ENCODE measurements at regions not wholly inside any gene's neighbourhood (a gene's known extent, or its start where the extent isn't known, plus 50 kb on each side); places are given as distances from the start of the nearest gene placed in this dataset.

DNA sequence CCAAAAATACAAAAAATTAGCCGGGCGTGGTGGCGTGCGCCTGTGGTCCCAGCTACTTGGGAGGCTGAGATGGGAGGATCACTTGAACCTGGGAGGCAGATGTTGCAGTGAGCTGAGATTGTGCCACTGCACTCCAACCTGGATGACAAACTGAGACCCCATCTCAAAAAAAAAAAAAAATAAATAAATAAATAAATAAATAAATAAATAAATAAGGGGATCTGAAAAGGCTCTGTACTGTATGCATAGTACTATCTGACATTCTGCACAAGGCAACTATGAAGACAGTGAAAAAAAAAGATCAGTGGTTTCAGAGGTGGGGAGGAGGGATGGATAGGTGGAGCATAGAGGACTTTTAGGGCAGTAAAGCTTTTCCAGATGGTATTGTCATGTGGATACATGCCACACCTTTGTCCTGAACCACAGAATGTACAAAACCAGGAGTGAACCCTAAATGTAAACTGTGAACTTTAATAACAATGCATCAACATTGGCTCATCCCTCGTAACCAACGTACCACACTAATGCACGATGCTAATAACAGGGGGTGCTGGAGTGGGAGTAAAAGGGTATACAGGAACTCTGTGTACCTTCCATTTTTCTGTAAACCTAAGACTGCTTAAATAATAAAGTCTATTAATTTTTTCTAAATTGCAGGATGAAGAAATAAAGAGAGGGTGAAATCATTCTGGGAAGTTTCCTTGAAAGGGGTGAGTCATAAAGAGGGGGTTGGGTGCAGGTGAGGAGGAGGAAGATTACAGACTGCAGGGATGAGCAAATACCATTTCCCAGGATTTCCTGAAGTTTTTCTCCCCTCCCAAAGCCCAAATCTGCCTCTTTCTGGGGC is 155.8 kb upstream of the SDK2 start:
- ChIA-PET POLR2A (no interaction called here), CTCF (no interaction called here)

DNA sequence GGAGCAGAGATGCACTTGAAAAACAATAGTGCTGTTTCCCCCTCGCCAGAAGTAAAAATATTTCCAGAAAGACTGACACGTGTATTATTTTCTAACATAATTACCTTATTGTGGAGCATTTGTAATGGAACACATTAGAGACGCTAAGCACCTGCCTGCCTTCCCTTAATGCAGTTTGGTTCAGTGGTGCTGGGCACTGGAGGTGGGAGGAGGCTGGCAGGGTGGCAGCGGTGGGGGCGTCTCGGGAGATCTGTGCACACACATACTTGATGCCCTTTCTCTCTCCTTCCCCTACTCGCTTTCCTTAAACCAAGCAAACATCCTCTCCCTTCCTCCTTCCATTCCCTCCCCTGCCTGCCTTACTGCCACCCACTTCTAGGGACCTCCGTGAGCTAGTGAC is 156.6 kb upstream of the SDK2 start:
- ChIA-PET CTCF (no interaction called here), POLR2A (no interaction called here)

DNA sequence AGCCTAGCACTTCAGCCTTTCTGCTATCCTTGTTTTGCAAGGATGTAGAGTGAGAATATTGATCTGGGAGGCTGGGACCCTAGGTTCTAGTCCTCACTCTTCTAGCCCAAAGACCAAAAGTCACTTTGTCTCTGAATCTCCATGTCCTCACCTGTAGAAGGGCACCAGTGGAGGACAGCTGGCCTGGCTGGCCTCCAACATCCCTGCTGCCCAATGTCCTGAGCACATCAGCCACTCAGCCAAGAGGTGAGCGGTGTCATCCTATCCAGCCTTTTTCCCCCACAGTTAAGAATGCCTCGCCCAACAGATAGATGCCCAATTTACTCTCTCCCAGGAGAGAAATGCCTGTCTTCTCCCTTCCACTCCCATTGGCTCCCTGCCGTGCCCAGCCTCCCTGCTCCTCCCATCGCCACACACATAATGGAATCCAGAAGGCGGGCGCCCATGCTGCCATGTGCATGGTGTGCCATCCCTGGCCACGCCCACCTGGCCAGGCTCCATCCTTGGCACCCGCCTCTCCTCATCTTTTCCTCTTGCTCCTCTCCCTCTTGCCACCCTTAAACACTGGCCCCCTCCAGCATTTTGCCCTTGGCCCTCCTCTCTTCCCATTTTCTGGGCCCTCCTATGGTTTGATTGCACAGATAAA is 157.3 kb upstream of the SDK2 start:
- CTCF ChIA-PET: no interaction called here
- POLR2A ChIA-PET: no interaction called here

DNA sequence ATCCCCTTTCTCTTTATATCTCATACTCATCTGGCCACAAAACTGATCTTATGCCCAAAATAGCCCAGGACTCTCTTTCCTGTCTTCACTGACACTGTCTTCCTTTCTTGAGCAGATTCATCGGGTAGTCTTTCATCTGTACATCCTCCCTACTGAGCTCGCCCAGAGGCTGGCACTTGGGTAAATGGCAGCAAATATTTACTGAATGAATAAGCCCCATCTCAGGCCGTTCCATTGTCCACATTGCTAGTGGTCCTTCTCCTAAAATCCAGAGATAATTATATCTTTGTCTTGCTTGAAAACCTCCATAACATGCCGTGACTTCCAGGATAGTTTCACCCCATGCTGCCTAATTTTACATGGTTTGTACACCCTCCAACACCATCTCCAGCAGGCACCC is 158.1 kb upstream of the SDK2 start:
- ChIA-PET POLR2A (no interaction called here), CTCF (no interaction called here)

DNA sequence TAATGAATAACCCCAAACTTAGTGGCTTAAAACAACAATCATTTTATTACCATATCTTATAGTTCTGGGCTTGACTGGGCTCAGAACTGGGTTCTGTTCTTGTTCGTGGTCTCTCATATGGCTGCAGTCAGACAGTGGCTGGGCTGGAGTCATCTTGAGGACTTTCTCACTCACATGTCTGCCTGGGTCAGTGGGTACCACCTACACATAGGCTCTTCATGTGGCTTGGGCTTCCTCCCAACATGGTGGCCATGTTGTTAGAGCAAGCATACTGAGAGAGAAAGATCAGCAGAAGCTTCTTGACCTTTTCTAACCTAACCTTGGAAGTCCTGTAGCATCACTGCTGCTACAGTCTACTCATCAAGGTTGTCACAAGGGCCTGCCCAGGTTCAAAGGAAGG is 158.6 kb upstream of the SDK2 start:
- POLR2A ChIA-PET: no interaction called here
- CTCF ChIA-PET: no interaction called here

DNA sequence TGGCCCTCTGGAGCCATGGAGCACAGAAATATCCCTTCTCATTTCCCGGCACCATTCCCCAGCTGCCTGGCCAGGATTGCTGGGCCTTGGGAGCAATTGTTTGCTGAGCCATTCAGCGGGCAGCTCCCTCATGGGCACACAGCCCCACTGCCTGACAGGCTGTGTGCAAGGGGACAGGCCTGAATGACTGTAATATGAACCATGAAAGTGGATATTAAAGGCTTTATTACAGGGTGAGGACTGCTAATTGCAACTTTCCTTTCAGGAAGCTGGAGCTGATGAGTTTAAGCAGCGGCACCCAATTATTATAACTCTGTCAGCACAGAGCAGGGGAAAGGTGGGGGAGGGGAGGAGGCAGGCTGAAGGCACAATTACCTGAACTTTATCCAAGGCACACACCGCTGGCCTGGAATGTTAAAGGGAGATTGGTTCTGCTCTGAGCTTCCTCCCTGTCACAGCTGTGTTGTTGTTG is 159.8 kb upstream of the SDK2 start:
- CTCF ChIA-PET: no interaction called here
- POLR2A ChIA-PET: no interaction called here

DNA sequence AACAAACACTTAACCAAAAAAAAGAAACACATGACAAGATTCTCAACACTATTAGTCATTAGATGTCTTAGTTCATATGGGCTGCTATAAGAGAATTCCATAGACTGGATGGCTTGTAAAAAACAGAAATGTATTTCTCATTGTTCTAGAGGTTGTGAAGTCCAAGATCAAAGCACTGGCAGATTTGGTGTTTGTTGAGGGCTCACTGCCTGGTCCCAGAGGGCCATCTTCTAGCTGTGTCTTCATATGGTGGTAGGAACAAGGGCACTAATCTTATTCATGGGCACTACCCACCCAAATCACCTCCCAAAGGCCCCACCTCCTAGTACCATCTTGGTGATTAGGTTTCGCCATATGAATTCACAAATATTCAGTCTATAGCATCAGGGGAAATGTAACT is 162.5 kb upstream of the SDK2 start:
- ChIA-PET CTCF (no interaction called here), POLR2A (no interaction called here)

DNA sequence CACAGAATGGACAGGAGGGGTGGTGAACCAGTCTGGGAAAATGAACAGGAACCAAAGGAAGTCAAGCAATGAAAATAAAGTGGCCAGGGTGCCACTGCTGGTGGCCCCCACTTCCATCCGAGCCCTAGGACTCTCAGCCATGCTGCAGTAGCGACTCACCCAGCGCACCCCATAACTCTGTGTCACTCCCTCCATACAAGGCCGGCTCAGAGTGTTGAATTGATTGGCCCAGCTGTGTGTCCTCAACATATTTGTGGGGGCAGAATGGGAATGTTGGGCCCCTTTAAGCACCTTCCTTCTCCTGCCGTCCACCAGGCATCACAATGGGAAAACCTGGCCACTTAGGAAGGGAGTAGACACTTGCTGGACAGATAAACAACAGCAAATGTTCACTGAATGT is 169.0 kb upstream of the SDK2 start:
- POLR2A ChIA-PET: no interaction called here
- CTCF ChIA-PET: no interaction called here

DNA sequence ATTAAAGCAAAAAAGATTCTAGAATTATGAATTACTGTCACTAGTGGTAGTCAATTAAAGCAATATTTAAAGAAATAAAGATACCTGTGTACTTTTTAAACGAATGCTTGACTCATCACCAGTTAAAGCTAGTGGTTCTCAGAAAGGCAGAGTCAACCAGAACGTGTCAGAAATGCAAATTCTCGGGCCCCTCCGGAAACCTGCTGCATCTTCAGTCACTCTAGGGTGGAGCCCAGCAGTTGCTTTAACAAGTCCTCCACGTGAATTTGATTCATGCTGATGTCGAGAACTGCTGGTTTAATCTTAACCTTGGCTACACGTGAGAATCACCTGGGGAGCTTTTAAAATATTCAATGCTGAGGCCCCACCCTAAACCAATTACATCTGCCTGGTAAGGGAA is 169.8 kb upstream of the SDK2 start:
- CTCF ChIA-PET: no interaction called here

DNA sequence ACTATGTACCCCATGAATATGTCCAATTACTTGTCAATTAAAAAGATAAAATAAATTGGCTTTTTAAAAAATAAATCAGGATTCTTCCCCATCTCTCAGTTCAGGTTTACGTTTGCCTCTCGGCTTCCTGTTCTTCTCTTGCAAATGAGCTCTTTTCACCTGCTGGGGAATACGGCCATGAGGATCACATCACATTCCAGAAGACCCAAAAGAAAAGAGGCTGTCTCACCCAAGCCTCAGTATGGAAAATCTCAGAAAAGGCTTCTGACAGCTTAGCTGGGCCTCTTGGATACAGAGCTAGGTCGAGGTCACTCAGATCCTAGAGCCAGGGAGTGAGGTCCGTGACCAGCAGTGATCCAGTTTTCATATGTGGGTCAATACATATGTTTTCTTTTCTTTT is 171.2 kb upstream of the SDK2 start:
- ChIA-PET POLR2A (no interaction called here), CTCF (no interaction called here)

More for the DNA sequence above, 169.8 kb upstream of the SDK2 start:
- POLR2A ChIA-PET: no interaction called here

DNA sequence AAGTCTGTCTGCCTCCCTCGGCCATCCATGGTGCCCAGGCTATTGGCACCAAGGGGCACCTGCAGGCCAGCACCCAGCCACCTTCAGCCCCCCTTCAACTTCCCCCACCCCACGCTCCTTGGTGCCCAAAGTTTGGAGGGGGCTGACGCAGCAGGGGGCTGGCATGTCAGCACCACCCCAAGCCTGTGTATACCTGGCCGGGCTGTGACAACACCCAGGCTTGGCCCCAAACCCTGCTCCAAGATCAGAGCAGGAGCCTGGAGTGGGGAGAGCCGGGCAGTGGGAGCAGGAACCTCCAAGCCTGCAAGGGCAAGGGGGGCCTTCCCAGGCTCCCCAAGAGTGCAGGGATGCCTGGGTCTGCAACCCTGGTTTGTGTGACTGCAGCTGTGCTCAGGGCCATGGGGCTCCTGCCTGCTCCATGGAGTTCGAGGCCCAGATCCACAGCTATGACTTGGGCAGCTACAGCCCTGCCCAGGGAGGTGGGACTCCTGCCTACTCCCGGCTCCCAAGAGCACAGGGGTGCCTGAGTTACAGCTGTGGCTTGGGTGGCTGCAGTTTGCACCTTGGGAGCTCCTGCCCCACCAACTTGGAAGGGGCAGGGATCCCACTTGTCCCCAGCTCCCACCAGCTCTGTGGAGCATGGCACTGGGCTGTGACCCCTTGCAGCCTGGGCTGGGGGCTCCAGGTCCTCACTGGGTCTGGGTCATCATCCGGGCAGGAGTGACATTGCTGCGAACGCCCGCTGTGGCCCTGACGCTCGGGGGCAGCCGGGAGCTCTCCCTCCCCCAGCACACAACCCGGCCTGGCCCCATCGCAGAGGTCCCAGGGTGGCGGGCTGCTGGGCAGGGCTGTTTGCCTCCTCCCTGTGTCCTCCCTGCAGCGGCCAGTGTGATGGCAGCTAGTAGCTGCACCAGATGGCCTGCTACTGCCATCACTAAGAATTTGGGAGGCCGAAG is 175.5 kb upstream of the SDK2 start:
- POLR2A ChIA-PET: no interaction called here
- CTCF ChIA-PET: no interaction called here

DNA sequence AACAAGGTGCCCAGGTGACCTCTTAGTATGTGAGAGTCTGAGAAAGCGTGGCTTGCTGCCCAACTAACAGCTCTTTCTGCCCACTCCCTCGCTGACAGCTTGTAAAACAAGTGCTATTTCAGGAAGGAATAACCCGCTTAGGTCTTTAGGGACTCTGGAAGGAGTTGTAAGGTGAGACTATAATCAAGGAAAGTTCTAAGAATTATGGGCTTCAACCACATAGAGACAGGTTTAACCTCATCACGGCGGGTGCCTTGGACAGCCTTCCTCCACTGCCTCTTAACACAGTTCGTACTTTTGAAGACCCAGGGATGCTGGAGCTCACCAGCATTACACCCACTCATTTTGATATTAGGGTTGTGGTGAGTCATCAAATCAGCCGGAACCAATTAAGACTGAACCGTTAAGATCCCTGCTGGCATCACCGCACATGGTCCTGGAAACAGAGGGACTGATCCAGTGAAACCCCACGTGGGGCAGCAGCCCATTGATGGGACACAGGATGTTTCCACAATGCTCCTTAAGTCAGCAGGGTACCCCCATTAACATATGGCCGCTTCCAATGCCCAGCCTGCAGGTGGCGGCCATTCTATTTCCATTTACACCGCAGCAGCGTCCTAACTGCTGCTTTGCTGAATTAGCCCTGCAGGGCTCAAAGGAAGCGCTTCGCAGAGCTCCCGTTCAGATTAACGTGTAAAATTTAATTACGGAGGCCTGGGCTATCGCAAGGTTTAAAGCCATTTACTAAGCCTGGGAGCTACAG is 176.6 kb upstream of the SDK2 start:
- ChIA-PET POLR2A (no interaction called here), CTCF (interaction anchor here (1.0 kb wide), 1 partner anchor 17 kb away, joined by 3 read pairs; no protein-coding TSS in a partner anchor)

DNA sequence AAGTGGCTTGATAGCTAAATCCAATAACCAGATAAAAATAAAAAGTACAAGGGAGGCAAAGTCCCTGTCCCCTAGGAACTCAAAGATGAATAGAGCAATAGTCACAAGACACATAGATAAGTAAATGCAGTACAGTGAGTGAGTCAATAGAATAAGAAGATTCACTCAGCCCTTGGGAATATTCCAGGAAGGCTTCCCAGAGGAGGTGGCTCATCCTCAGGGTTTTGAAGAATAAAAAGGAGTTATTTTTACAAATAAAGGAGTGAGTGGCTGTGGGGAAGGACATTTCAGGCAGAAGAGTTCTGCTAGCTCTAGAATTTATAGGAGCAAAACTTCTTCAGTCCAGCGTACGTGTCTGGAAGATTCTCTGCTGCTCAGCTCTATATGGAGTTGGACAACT is 177.4 kb upstream of the SDK2 start:
- CTCF ChIA-PET: interaction anchor here (1.0 kb wide), 1 partner anchor 16 kb away, joined by 3 read pairs; no protein-coding TSS in a partner anchor
- POLR2A ChIA-PET: no interaction called here

DNA sequence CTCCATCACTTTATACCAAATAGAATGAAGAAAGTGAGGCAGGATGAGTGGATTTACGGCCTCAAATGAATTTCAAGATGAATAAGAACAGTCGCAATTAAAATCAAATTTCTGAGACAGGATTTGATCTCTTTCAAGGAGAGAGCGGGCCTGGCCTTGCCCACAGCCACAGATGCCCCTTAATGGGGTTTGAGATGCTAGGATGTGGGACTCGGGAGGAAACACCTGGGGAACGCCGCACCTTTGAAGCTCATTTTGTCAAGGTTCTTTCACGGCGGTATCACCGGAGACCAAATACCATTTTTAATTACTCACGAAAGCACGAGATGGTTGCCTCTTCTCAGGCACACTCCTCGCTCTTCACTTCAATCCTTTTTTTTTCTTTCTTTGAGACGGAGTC is 178.1 kb upstream of the SDK2 start:
- ChIA-PET POLR2A (no interaction called here), CTCF (no interaction called here)

DNA sequence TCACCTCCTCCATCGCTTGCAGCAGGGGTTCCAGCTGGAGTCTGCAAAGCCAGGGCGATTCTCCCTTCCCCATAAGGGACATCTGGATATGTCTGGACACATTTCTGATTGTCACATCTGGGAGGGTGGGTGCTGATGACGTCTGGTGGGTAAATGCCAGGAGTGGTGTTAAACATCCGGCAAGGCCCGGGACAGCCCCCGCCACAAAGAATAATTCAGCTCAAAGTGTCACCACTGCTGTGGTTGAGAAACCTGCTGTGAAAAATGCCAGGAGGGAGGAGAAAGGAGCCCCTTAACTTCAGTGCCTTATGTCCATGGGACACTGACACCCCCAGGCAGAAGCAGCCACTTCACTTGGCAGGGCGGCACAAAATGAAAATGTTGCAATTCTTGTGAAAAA is 179.4 kb upstream of the SDK2 start:
- POLR2A ChIA-PET: no interaction called here
- CTCF ChIA-PET: no interaction called here

DNA sequence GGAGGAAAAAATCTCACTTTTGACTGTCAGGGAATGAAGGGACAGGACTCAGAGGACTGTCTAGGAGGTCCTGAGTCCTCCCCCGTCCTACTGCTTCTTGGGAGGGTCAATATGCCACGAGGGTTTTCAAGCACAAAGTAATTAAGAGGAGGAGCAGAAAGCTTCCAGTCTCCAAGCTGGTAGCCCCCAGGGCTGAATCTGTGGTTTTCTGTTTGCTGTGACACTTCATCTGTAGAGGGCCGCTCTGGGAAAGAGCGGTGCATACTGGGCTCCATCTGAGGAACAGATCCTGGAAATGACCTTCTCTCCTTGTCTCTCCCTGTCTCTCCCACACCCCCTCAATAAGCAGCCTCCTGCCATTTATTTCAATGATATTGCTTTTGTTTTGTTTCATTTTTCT is 180.1 kb upstream of the SDK2 start:
- ChIA-PET POLR2A (no interaction called here), CTCF (no interaction called here)

DNA sequence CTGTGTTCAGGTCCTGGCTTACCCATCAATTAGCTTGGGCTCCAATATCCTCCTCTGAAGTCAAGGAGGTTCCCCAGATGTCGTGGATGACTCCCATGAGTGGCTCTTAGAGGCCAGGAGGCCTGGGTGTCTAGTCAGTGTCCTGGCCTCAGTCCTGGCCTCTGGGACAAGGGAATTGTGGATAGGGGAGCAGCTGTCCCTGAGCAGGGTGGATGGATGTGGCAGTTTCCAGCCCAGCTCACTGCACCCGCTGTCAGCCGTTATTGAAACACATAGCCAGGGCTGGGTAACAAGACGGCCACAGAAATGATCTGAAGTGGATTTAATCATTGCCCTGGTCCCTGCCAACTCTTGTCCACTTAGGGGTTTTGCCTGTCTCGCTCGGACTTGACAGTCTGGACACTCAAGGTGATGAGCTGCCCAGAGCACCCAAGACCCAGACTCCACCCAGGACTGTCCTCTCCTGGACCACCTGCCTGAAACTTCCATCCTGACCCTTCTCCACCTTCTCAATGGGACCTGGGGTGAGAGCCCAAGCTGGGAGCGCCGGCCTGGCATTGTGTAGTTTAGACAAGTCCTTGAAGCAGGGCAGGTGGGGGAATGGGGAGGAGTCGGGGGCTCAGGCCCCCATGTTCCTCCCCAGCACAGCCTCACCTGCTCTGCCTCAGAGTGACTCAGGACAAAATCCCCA is 182.1 kb upstream of the SDK2 start:
- CTCF ChIA-PET: no interaction called here
- POLR2A ChIA-PET: no interaction called here

DNA sequence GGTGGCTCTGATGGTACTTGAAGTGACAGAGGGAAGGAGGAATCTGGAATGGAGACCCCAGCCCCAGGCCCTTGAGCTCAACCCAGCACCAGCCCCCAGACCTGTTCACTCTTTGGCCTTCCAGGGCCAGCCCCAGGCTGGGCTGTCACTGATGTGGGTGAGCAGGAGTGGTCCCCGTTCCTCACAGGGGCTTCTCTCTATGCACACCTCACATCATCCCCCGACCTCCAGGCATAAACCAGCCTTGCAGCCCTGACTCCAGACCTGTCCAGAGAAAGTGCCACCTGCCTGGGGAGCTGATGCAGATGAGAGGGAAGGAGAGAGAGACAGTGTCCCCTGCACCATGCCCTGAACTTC is 182.6 kb upstream of the SDK2 start:
- POLR2A ChIA-PET: no interaction called here
- CTCF ChIA-PET: no interaction called here

DNA sequence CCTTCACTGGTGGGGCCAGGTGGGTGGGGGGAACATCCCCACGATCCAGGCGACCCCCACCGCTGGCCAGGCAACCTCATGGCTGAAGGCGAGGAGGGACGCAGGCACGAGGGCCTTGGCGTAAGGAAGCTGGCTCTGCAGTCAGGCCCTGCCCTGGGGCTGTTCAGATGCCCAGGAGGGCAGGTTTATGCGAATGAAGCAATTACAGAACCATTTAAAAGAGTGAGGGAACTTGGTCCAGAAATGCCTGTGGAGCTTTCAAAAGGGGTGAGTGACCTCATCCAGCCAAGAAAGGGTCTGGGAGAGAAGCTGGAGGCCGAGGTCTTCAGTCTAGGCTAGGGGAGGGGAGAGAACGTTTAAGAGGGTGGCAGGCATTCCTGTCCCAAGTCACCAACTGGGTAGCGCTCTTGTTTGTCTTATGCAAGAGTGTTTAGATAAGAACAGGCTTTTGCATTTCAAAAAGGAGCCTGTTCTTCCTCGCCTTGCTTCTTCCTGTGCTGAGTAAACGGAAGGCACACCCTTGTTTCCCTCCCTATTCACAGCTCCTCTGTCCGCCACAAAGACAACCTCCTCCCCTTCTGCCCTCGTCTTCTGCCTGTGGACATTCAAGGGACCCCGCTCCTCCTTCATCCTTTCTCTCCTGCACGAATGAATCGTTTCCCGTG is 183.5 kb upstream of the SDK2 start:
- CTCF ChIA-PET: no interaction called here
- POLR2A ChIA-PET: no interaction called here

Measured in activated CD8-positive, alpha-beta memory T cell treated with anti-CD3 and anti-CD28 coated beads for 36 hours (primary cell).